ENCODE measurements at regions not wholly inside any gene's neighbourhood (a gene's known extent, or its start where the extent isn't known, plus 50 kb on each side); places are given as distances from the start of the nearest gene placed in this dataset.
A peak's percentile ranks its signal among the peaks of the same experiment; 100 is the strongest.

DNA sequence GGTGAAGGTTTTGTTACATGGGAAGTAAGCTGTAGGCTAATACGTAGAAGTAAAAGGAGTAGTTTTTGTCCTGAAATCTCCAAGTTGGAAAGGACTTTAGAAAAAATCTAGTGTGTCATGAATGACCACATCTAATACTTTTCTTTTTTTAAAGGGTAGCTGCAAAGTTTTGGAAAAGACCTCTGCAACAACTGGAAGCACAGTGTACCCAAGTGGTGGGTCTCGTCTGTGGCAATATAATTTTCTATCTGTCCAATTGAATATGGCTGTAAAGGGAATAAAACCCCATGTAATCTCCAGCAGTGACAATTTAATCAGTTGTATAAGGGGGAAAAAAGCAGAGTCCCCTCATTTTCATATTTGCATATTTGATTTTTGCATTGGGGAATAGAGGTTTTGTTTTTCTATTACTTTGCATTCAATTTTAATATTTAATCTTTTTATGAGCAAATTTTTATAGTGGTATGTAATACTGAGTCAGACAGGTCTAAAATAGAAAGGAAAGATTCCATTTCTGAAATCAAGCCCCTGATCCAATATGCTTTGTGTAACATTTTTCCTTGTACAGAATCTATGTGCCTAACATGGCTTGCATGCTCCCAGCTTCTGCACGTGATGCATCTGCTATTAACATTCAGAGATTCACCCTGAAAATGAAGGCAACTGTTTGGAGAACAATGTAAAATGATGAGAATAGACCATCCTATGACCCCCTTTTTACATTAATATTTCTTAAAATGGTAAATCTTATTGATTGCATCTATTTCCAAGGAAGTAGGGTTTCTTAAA, 531.4 kb downstream of the ZIC1 start:
- no peak overlapping the region for H2AK5ac ChIP-seq (ENCODE audit: low read length)
- no peak overlapping the region for H4K12ac ChIP-seq (ENCODE audit: low read depth, low read length)
- no peaks in the 10 kb centered on the region for H3K79me1 ChIP-seq (ENCODE audit: low read length)
- no peak overlapping the region for H3K9ac ChIP-seq (ENCODE audit: low read length)
- H3K36me3 ChIP-seq (ENCODE audit: control insufficient read depth in 1 of 2, insufficient read depth in 2 of 2, low read length in 2 of 2): no peaks in the 10 kb centered on the region
- H2BK120ac ChIP-seq (ENCODE audit: insufficient read depth, low read length, poor library complexity): no peak overlapping the region
- H3K18ac ChIP-seq (ENCODE audit: low read length): no peak overlapping the region
- H3K23ac ChIP-seq (ENCODE audit: low read length): no peak overlapping the region
- H3K4me1 ChIP-seq (ENCODE audit: control insufficient read depth in 1 of 2, insufficient read depth in 2 of 2, low read length in 2 of 2): no peaks in the 10 kb centered on the region
- H3K27me3 ChIP-seq (ENCODE audit: insufficient read depth, low read length): no peaks in the 10 kb centered on the region
- H3K4me3 ChIP-seq (ENCODE audit: low read depth, low read length): no peak overlapping the region
- H3K4ac ChIP-seq (ENCODE audit: low read depth, low read length): no peak overlapping the region
- H2BK12ac ChIP-seq (ENCODE audit: low read length): no peak overlapping the region
- 100% methylated on average over 1 of the region's 3 CpGs for WGBS (ENCODE audit: extremely low coverage, insufficient coverage, insufficient read length)
- no peak overlapping the region for H3K27ac ChIP-seq (ENCODE audit: low read depth, low read length)
- DNase-seq: no peak
- no peaks in the 10 kb centered on the region for H3K79me2 ChIP-seq (ENCODE audit: control insufficient read depth, insufficient read depth, low read length, poor library complexity)
- no peak overlapping the region for H2BK5ac ChIP-seq (ENCODE audit: low read depth, low read length, poor library complexity)
- H3K14ac ChIP-seq (ENCODE audit: low read length): no peak overlapping the region
- no peak overlapping the region for H2AFZ ChIP-seq (ENCODE audit: insufficient read depth, low read length, poor library complexity)
- H4K8ac ChIP-seq (ENCODE audit: low read depth, low read length): no peak overlapping the region
- no peak overlapping the region for H3K4me2 ChIP-seq (ENCODE audit: low read length)
- no peaks in the 10 kb centered on the region for H3K9me3 ChIP-seq (ENCODE audit: insufficient read depth, low read depth, low read length)
- H4K91ac ChIP-seq (ENCODE audit: low read depth, low read length): no peak overlapping the region

DNA sequence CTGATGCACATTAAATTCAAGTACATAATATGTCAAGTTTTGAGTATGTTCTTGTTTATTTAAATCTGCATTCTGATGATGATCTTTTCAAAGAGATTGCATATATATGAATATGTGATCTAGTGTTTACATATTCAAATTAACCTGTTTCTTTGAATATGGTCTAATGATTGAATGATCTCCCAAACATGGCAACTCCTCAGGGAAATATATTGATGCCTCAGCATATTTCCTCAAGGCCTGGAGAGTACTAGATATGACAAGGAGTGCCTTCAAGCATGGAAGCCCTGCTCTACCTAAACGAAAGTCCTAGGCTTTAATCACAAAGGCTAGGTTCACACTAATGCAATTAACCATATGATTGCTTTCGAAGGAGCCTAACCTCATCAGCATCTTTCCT, 532.8 kb downstream of the ZIC1 start:
- Histone ChIP-seq H2AFZ (ENCODE audit: insufficient read depth, low read length, poor library complexity) (no peak overlapping the region), H3K23ac (ENCODE audit: low read length) (no peak overlapping the region), H3K9me3 (ENCODE audit: insufficient read depth, low read depth, low read length) (no peaks in the 10 kb centered on the region), H3K4me2 (ENCODE audit: low read length) (no peak overlapping the region), H3K36me3 (ENCODE audit: control insufficient read depth in 1 of 2, insufficient read depth in 2 of 2, low read length in 2 of 2) (no peaks in the 10 kb centered on the region), H3K79me1 (ENCODE audit: low read length) (no peaks in the 10 kb centered on the region), H3K27ac (ENCODE audit: low read depth, low read length) (no peak overlapping the region), H3K4ac (ENCODE audit: low read depth, low read length) (no peak overlapping the region), H2BK12ac (ENCODE audit: low read length) (no peak overlapping the region), H4K12ac (ENCODE audit: low read depth, low read length) (no peak overlapping the region), H3K14ac (ENCODE audit: low read length) (no peak overlapping the region), H3K4me1 (ENCODE audit: control insufficient read depth in 1 of 2, insufficient read depth in 2 of 2, low read length in 2 of 2) (peaks cover 0 to 3% of the 10 kb centered on the region in 2 experiments), H3K79me2 (ENCODE audit: control insufficient read depth, insufficient read depth, low read length, poor library complexity) (no peaks in the 10 kb centered on the region), H4K91ac (ENCODE audit: low read depth, low read length) (no peak overlapping the region), H2BK120ac (ENCODE audit: insufficient read depth, low read length, poor library complexity) (no peak overlapping the region), H3K4me3 (ENCODE audit: low read depth, low read length) (no peak overlapping the region), H4K8ac (ENCODE audit: low read depth, low read length) (no peak overlapping the region), H3K9ac (ENCODE audit: low read length) (no peak overlapping the region), H2BK5ac (ENCODE audit: low read depth, low read length, poor library complexity) (no peak overlapping the region), H2AK5ac (ENCODE audit: low read length) (no peak overlapping the region), H3K18ac (ENCODE audit: low read length) (no peak overlapping the region), H3K27me3 (ENCODE audit: insufficient read depth, low read length) (no peaks in the 10 kb centered on the region)
- no CpG with 5 or more reads among the region's 2 CpGs for WGBS (ENCODE audit: extremely low coverage, insufficient coverage, insufficient read length)
- no peak for DNase-seq

GRCh38 chr3:147943265-147943945, 534.2 kb downstream of the ZIC1 start:
- Histone ChIP-seq H3K14ac (ENCODE audit: low read length) (no peak overlapping the region), H3K36me3 (ENCODE audit: control insufficient read depth in 1 of 2, insufficient read depth in 2 of 2, low read length in 2 of 2) (no peaks in the 10 kb centered on the region), H3K9me3 (ENCODE audit: insufficient read depth, low read depth, low read length) (no peaks in the 10 kb centered on the region), H3K79me1 (ENCODE audit: low read length) (no peaks in the 10 kb centered on the region), H3K4me1 (ENCODE audit: control insufficient read depth in 1 of 2, insufficient read depth in 2 of 2, low read length in 2 of 2) (peaks cover 0 to 3% of the 10 kb centered on the region in 2 experiments), H2BK120ac (ENCODE audit: insufficient read depth, low read length, poor library complexity) (no peak overlapping the region), H3K18ac (ENCODE audit: low read length) (no peak overlapping the region), H4K91ac (ENCODE audit: low read depth, low read length) (no peak overlapping the region), H3K4me3 (ENCODE audit: low read depth, low read length) (no peak overlapping the region), H2BK5ac (ENCODE audit: low read depth, low read length, poor library complexity) (no peak overlapping the region), H2BK12ac (ENCODE audit: low read length) (no peak overlapping the region), H3K27ac (ENCODE audit: low read depth, low read length) (no peak overlapping the region), H2AFZ (ENCODE audit: insufficient read depth, low read length, poor library complexity) (no peak overlapping the region), H2AK5ac (ENCODE audit: low read length) (no peak overlapping the region), H3K79me2 (ENCODE audit: control insufficient read depth, insufficient read depth, low read length, poor library complexity) (no peaks in the 10 kb centered on the region), H3K27me3 (ENCODE audit: insufficient read depth, low read length) (no peaks in the 10 kb centered on the region), H3K23ac (ENCODE audit: low read length) (no peak overlapping the region), H3K4ac (ENCODE audit: low read depth, low read length) (no peak overlapping the region), H3K4me2 (ENCODE audit: low read length) (no peak overlapping the region), H4K8ac (ENCODE audit: low read depth, low read length) (no peak overlapping the region), H4K12ac (ENCODE audit: low read depth, low read length) (no peak overlapping the region), H3K9ac (ENCODE audit: low read length) (no peak overlapping the region)
- peak in 1 of 2 donors; percentile 19 for DNase-seq
- WGBS (ENCODE audit: extremely low coverage, insufficient coverage, insufficient read length): no CpG with 5 or more reads among the region's 2 CpGs

DNA sequence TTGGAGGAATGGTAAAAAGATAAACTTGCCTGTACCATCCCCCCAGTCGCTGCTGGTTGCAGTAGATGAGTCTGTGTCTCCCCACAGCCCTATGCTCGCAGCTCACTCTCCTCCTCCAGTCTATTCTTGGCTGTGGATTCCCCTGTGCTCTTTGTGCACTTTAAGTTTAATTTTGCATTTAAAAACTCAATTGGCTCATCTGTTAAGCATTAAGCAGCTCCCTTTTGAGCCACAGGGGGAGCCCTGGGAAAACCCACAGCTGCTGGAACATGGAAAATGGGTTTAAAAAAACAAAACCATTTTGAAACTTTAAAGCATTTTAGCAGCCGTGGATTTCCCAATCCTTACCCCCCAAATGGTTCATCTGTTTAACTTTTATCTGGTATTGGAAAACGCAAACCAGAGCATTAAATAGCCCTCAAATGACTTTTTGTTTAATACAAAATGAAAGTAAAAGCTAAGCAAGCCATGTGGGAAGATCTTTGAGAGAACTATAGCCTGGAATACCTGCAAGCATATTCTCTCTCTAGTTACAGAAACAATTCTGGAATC, 536.9 kb downstream of the ZIC1 start:
- no peak overlapping the region for H3K4me3 ChIP-seq (ENCODE audit: low read depth, low read length)
- H3K27ac ChIP-seq (ENCODE audit: low read depth, low read length): no peak overlapping the region
- whole genome bisulfite sequencing (ENCODE audit: extremely low coverage, insufficient coverage, insufficient read length): no CpG with 5 or more reads among the region's 4 CpGs
- H2BK5ac ChIP-seq (ENCODE audit: low read depth, low read length, poor library complexity): no peak overlapping the region
- H3K36me3 ChIP-seq (ENCODE audit: control insufficient read depth in 1 of 2, insufficient read depth in 2 of 2, low read length in 2 of 2): no peaks in the 10 kb centered on the region
- H2AK5ac ChIP-seq (ENCODE audit: low read length): no peak overlapping the region
- no peak overlapping the region for H3K4me2 ChIP-seq (ENCODE audit: low read length)
- no peak overlapping the region for H3K18ac ChIP-seq (ENCODE audit: low read length)
- no peaks in the 10 kb centered on the region for H3K79me2 ChIP-seq (ENCODE audit: control insufficient read depth, insufficient read depth, low read length, poor library complexity)
- no peak overlapping the region for H4K8ac ChIP-seq (ENCODE audit: low read depth, low read length)
- no peaks in the 10 kb centered on the region for H3K9me3 ChIP-seq (ENCODE audit: insufficient read depth, low read depth, low read length)
- no peak overlapping the region for H3K9ac ChIP-seq (ENCODE audit: low read length)
- H3K14ac ChIP-seq (ENCODE audit: low read length): no peak overlapping the region
- peak in 1 of 2 donors; percentile 26 for DNase-seq
- no peak overlapping the region for H4K91ac ChIP-seq (ENCODE audit: low read depth, low read length)
- H3K79me1 ChIP-seq (ENCODE audit: low read length): no peaks in the 10 kb centered on the region
- H3K27me3 ChIP-seq (ENCODE audit: insufficient read depth, low read length): no peaks in the 10 kb centered on the region
- H3K4ac ChIP-seq (ENCODE audit: low read depth, low read length): no peak overlapping the region
- H2AFZ ChIP-seq (ENCODE audit: insufficient read depth, low read length, poor library complexity): no peak overlapping the region
- peaks cover 0 to 3% of the 10 kb centered on the region in 2 experiments for H3K4me1 ChIP-seq (ENCODE audit: control insufficient read depth in 1 of 2, insufficient read depth in 2 of 2, low read length in 2 of 2)
- H4K12ac ChIP-seq (ENCODE audit: low read depth, low read length): no peak overlapping the region
- no peak overlapping the region for H3K23ac ChIP-seq (ENCODE audit: low read length)
- H2BK12ac ChIP-seq (ENCODE audit: low read length): no peak overlapping the region
- H2BK120ac ChIP-seq (ENCODE audit: insufficient read depth, low read length, poor library complexity): no peak overlapping the region

Measured in trophoblast cell (in vitro differentiated cells and primary cell).